DMS153 treated with DMSO at 0.1 percent for 48 hours (cell line): ENCODE measurements at regions not wholly inside any gene's neighbourhood (a gene's known extent, or its start where the extent isn't known, plus 50 kb on each side); places are given as distances from the start of the nearest gene placed in this dataset.

ENCODE experiments used
- DNase-seq: peaks from one replicate; lab custom pipeline; 2025; ENCODE audit not compliant: unreplicated experiment; lab: John Stamatoyannopoulos, UW

DNA sequence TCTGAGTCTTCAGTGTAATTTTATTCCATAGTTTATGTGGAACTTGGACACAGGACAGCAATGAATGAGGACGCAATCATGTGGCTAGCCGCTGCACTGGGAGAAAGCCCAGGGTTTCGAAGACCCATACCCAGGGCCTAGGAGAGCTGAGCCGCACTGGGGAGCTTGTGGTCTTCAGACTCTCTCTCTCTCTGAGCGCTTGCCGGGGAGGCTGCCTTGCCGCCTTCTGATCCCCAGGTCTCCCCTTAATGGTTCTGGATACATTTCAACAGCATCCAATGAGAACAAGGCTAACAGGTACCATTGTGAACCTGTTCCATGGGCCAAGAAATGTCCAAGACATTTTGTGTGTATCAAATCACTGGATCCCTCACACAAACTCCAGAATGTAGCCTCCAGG lies 383.4 kb downstream of the ICE1 start:
- no peak for DNase-seq

DNA sequence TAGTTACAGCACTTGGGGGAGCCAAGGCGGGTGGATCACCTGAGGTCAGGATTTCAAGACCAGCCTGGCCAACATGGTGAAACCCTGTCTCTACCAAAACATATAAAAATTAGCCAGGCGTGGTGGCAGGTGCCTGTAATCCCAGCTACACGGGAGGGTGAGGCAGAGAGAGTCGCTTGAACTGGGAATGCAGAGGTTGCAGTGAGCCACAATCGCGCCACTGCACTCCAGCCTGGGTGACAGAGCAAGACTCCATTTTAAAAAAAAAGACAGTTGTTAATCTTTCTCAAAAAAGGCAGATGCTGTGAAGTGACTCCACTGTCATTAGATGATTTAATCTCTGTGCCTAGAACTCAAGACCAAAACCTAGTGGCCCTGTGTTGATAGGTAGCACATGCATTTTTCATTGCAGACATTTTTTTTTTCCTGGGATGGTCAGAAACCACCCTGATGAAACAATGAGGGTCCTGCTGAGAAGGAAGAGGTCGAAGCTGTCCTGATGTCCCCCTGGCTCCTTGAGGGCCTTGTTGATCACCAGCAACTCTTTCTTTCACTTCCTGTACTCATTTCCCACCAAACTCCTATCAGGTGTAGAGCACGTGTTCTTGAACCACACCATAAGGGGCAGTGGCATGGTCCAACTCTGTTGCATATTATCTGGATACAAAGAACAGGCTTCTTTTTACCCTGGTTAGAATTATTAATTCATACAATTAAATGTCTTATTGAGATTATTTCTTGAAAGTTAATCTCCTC lies 382.2 kb downstream of the ICE1 start:
- no peak for DNase-seq

DNA sequence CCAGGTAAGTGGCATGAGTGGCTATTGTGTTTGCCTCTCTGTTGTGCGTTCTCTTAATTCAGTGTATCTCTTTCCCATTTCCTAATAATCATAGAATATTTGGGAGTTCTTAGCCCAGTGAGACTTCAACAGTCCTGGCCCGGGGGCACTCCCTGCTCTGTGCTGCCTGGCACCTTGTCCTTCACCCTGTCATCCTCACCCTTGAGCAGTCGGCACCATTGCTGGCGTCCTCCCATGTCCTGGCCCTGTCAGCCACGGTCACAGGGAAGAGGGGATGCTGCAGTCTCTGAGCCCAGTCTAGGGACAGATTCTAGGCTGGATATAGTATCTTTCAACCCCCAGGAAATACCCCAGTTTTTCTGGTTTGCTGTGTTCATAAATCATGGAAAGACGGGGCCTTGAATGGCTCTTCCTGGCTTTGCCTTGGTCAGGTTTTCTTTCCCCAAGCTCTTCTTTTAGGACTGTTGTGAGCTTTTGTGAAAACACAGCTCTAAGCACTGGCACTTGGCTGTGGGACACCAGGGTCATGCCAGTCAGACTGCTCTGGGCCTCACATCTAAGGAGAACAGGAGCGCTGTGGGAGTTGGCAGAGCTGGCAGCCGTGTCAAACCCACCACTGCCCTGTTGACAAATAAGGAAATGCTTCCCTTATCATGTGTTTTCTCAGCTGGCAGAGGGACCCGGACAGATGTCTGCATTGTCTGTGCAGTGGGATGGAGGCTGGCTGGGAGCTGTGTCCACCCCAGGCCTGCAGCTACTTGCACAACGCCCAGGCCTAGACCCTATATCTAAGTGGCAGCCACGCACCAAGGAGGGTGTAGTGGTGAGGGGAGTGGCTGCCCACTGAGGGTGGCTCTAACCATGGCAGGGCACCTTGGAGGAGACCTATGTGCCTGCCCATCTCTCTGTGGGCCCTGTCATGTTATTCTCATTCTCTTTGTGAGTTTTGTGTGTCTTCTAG lies 378.6 kb downstream of the ICE1 start:
- no peak for DNase-seq

DNA sequence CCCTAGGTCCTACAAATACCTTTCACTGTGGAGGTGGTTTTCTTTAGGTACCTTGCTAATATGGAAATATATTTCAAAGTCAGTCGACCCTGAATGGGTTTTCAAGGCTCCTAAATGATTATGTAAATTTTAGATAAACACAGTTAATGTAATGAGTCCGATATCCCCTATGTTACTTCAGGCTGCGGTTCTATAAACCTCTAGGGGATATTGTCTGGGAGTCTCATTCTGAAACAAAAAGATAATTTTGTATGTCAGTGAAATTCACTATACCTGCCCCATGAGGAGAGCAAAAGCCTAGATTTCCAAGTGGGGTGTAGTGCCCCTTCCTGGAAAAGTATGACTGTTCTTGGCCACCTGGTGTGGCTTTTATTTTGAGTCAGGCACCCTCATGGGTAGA lies 377.3 kb downstream of the ICE1 start:
- no peak for DNase-seq

DNA sequence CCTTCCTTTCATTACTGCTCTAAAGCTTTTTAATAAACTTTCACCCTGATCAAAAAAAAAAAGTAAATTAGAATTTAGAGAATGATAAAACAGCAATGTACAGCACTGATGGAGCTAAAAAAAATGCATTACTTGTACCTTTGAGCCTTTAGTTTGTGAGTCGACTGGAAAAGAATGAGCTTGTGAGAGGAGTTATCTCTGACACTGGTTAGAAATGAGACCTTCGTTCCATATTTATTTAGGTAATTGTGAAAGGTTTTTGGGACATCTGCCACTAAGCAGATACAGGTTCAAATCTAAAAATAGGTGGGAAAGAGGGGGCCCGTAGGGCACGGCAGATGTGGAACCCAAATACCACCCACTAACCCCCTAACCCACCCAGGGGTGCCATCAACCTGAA lies 376.8 kb downstream of the ICE1 start:
- no peak for DNase-seq

DNA sequence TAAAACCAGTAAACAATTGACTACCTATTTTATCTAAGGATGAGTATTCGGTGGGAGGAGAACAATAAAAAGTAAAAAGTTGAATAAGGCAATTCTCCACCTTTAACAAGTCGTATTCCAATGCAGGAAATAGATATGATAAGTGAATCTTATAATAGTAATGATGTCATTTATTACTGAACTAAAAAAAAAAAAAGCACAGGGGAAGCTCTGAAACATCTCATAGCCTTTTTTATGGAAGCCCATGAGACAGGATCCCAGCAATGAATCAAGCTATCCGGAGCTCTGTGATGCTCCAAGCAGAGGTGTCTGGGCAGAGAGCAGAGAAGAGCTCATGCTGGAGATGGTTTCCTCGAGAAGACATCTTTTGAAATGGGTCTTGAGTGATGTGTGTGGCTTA lies 376.0 kb downstream of the ICE1 start:
- DNase-seq = no peak

DNA sequence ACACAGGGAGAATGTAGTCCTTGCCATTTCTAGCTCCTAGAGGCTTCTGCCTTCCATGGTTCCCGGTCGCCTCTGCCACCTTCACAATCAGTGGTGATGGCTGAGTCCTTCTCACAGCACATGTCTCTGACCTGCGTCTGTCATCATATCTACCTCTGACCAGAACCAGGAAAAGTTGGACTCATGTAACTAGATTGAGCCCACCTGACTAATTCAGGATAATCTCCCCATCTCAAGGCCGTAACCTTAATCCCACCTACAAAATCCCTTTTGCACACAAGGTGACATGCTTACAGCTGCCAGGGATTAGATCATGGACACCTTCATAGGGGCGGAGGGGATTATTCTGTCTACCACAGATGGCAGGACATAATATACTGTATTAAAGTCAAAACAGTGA lies 375.6 kb downstream of the ICE1 start:
- no peak for DNase-seq

DNA sequence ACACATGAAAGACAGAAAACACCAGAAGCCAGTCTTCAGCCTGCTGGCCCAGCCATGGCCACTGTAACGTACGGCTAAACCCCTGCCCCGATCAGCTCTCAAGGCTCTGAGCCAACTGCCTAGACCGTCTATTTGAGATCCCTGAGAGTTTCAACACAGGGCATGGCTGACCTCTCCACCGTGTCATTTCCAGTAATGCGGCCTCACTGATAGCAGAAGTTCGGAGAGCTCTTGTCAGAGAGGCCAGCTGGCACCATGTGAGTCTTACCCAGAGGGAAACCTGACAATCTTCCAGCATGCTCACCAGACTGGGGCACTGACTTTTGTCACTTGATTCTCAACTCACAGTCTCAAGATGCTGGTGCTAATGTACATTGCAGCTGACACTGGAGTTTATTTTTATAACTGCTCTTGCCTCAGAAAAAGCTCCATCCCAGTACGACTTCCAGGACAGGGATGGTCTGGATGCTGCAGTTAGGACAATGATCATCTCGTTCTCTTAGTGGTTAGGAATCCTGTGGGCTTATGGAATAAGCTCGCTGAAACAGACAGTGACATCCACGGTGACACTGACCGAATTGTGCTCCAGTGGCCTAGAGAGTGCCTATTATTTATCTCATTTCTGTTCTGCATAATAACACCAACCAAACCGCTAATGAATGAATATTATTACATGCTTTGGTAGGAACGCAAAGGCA lies 372.7 kb downstream of the ICE1 start:
- no peak for DNase-seq

DNA sequence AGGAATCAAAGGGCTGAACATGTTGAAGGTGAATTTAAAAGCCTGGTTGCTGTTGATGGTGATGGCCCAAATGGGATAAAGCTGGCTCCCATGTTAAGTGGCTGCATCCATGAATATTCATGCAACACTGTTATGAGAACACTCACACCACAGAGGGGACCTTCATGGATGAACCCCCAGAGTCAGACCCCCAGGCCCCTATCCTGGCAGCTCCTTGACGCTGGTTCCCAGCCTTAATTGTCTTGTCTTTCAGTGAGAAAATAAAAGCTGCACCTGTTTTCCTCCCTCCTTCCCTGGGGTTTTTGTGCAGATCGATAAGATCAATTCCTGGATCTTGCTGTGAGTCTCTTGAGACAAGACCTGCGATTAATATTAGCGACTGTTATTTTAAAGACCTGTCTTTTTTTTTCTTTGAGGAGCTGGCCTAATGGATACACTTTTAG lies 371.7 kb downstream of the ICE1 start:
- no peak for DNase-seq

DNA sequence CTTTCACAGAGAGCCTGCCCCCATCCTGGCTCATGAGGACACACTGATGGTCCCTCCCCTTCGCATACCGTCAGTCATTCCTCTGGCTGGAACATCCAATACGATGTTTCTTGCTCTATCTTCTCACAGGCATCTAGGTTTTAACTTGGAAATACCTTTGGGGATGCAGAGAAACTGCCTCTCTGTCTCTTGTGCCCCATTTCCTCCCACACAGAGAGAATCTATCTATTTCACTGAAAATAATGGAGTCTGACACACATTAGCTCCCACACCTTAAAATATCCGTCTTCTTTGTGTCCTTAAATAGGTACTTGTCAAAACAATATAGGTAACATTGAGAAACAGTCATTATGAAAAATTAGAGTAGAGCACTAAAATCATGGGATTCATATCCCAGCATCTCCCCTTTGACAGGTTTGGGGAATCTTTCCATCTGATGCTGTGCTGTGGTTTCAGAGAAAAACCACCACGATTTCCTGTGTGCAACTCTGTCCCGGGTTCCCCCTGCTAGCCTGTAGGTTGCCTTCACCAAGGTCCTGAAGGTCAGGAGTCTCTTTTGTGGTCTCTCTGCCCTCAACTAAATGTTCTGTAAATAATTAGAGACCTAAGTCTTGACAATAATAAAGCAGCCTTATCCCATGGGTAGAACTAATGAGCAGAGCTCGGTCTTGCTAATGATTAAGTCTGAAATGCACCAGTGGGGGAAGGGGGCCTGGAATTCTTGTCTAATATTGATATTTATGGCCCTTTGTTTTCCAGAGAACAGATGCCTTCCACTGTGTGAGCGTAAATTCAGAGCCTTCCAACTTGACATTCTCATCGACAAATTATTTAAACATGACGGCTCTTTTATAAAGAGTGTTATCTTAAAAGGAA lies 371.0 kb downstream of the ICE1 start:
- no peak for DNase-seq

DNA sequence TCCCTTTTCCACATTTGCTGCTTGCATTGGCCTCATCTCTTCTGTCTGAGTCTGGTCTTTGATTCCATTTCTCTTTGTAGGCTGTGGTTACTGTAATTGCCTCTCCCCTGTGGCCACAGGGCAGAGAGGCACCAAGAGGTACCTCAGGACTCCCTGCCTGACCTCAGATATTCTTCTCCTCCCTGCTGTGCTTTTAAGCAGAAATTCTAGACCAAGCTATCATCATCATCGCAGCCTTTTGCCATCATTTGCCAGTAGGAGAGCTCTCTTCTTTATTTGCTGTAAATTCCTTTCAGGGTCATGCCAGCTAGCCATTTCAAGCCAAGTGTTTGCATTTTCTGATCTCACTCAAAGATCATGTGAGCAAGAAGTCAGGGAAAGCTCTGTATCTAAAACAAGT lies 369.6 kb downstream of the ICE1 start:
- no peak for DNase-seq

DNA sequence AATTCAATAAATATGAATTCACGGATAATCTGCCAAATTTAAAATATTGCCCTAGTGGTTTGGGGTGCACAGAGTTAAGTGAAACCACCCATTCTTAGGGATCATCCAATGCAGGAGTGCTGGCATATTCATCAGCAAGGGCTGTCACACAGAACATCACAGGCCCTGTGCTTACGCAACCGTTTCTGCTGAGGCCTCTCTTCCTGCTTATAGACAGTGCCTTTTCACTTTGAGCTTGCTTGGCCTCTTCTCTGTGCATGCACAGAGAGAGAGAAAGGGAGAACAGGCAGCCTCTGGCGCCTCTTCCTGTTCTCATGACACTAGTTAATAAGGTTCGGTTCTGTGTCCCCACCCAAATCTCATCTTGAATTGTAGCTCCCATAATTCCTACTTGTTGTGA lies 366.3 kb downstream of the ICE1 start:
- no peak for DNase-seq

DNA sequence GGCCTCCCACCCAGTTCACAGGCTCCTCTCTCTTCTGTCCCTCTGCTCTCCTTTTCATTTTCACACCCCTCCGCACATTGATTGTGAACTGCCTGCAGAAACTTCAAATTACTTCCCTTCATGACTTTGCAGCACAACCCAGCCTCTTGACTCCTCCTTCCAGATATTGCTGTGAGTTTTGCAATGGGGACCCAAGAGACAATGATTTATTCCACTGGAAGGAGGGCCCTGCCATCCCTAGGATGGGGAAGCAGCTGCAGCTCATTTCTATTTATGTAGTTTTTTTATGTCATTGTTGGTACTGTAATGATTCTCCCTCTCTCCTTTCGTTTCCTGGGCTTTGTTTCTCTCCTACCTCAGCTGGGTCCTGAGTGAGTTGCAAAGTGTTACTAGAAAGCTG lies 364.9 kb downstream of the ICE1 start:
- DNase-seq = no peak

DNA sequence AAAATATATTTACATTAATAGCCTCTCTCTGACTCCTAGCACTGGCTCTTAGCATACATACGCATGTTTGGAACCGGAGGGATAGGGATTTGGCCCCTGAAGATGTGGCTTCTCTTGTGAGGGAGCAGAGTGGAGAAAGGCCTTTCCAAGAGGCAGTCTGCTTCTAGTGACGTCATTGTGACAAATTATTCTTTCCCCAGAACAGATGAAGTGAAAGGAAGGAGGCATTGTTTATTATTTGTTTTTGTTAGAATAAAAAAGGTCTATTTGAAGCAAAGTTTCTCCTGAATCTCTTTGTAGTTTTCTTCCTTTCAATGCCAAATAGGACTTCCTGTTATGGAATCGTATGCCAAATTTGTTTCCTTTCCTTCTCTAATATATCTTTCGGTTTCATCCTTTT lies 361.6 kb downstream of the ICE1 start:
- no peak for DNase-seq

DNA sequence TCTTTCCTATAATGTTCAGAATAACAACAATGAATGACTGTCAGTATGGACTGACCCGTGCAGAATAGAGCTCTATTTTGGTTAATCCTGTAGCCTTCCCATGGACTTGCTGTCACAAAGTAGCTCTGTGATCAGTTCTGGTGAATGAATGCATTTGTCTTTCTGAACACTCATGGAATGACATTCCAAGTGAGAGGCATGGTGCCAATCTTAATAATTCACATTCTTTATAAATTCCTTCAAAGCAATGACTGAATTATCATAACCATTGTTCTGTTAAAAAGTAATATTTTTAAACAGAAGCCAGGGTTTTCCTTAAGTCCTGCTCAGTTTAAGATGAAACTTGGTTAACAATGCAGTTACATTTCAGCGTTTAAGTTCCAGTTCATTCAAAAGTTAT lies 360.5 kb downstream of the ICE1 start:
- no peak for DNase-seq

DNA sequence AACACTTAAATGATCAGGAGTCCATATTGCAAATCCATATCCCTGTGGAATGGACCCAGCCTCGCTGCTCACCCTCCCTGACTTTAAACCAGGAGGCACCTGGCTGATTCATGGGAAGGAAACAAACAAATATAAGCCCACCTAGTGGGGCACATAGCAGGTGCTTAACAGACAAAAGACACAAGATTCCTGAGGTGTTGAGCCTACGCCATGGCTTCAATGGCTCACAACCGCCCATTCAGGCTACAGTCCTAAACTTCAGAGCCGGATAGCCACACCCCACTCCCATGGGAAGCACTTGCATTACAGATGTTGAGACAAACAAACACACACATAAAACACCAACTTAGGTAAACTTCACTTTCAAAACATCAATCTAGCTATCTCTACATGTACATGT lies 359.9 kb downstream of the ICE1 start:
- no peak for DNase-seq

DNA sequence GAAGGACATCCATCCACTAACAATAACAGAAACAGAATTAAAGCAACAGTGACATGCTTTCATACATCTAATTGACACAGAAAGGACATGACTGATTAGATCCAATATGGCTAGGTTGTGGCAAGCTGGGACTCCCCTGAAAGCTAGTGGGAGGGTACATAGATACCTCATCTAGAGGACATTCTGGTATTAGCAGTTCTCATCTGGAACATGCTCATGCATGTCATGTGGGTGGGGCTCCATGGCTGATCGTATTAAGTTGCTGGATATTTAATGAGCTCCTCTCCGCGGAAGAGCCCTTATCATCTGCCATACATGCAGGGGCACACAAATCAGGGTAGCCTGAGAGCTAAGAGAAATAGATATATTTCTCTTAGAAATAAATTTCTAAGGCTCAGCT lies 358.9 kb downstream of the ICE1 start:
- no peak for DNase-seq

DNA sequence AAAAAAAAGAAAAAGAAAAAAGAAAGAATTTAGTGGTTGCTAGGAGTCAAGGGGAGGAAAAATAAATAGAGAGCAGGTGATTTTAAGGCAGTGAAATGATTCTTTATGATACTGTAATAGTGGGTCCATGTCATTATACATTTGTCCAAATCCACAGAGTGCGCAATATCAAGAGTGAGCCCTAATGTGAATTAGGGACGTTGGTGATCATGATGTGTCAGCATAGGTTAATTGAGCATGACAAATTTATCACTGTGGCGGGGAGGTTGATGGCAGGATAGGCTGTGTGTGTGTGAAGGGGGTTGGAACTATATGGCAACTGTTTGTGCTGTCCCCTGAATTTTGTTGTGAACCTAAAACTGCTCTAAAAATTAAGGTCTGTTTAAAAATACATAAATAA lies 357.8 kb downstream of the ICE1 start:
- no peak for DNase-seq

DNA sequence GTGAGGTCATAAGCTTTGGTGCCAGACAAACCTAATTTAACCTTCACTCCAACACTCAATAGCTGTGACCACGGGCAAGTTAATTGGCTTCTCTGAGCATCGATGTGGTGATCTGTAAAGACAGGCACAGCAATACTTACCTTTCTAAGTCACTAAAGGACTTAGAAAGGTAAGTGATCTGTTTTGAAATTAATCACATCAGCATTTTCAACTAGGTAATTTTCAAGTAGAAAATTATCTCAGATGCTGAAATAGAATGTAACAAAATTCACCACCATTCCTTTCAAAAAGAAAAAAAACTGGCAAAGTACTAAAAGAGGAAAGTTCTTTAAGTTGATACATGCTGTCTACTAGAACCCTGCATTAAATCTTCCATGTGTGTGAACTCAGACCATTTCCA lies 354.5 kb downstream of the ICE1 start:
- DNase-seq = no peak

DNA sequence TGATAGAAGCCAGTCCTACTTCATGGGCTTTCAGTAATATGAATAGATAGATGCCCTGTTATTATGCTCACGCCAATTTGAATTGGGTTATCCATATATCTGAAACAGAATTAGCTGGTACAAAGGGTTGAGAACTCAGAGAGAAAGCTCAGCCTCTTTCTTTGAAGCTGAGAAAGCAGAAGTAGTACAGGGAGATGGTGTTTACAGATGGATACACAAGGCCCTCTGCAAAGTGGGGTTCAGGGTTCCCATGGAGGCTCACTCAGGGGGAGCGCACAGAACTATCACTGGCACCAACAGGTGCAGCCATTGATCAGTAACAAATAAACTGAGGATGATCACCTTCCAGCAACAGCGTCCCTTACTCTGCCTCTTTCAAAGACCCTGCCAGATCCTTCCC lies 349.7 kb downstream of the ICE1 start:
- no peak for DNase-seq

DNA sequence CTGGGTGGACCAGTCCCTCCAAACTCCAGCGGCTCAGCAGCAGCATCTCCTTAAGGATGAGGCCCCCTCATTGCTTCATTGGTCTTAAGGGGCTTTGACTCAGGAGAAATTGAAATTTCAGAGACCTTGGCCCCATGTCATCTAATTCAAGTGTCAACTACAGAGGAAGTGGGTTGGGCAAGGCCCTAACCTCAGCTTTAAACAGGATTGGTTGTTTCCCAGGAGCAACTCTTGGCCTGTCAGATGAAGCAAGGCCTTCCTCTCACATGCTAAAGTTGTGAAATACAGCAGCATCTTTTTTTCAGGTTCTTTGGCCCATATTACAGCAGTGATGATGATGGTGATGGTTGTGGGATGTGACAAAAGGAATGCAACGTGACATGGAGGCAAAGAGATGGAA lies 348.3 kb downstream of the ICE1 start:
- no peak for DNase-seq
